ENCODE measurements at regions not wholly inside any gene's neighbourhood (a gene's known extent, or its start where the extent isn't known, plus 50 kb on each side); places are given as distances from the start of the nearest gene placed in this dataset.

GRCh38 chr5:19018822-19019221, 969.2 kb downstream of the CDH18 start:
- WGBS (ENCODE audit: insufficient coverage, low coverage, missing lambda C conversion rate), result 0% methylated on average over 5 of the region's 5 CpGs
- Histone ChIP-seq H3K4me2 (ENCODE audit: insufficient read depth, low read length) (no peak overlapping the region), H3K79me2 (ENCODE audit: control insufficient read depth, insufficient read depth, low read length) (no peaks in the 10 kb centered on the region), H3K36me3 (ENCODE audit: control insufficient read depth, insufficient read depth, low read length) (no peaks in the 10 kb centered on the region), H3K4me3 (no peak overlapping the region), H2AFZ (ENCODE audit: low read depth, low read length) (no peak overlapping the region), H3K27me3 (ENCODE audit: control insufficient read depth in 2 of 2, insufficient read depth in 2 of 2, low read length in 2 of 2) (no peaks in the 10 kb centered on the region), H3K9me1 (ENCODE audit: control insufficient read depth, insufficient read depth, low read length) (no peaks in the 10 kb centered on the region), H3K9ac (ENCODE audit: insufficient read depth in 1 of 2, low read depth in 2 of 2, low read length in 2 of 2) (no peak overlapping the region), H3K27ac (ENCODE audit: extremely low read depth, low read depth, low read length) (peak overlapping the region; percentile 5; the same call in 1 of the 3 replicates), H4K20me1 (replicated peaks; ENCODE audit: control insufficient read depth, insufficient read depth, low read length) (no peaks in the 10 kb centered on the region), H3K4me1 (replicated peaks in 1 of 2; ENCODE audit: control insufficient read depth in 2 of 2, insufficient read depth in 2 of 2, low read length in 2 of 2) (no peaks in the 10 kb centered on the region; a peak in 2 of 5 replicates), H3K9me3 (replicated peaks; ENCODE audit: control insufficient read depth, insufficient read depth, low read depth, low read length) (0 out of 2 replicates have a peak, but pooled peaks cover 9% of the 10 kb centered on the region)
- ChIA-PET POLR2A (no interaction called here), CTCF (ENCODE audit: low intra/inter-chr PET ratio) (no interaction called here)
- DNase-seq (ENCODE audit: extremely low read depth in 1 of 4, low spot score in 3 of 4) (peak in 3 of 4 experiments; percentile 7 to 75 (median 48)), ATAC-seq (peak; percentile 97), FAIRE-seq (peak; percentile 84)
- in situ Hi-C loops (cut with MboI), result no loop called here
- intact Hi-C loops (cut with micrococcal nuclease), result no loop called here
- no TSS peak for BruUV-seq (replicated peaks)
- TF ChIP-seq ZNF232 (CRISPR knock-in tag; IDR thresholded peaks at IDR 0.05) (no peak), TEAD4 (IDR thresholded peaks at IDR 0.05; ENCODE audit: low read length) (peak; percentile 88), TEAD4 (CRISPR knock-in tag; IDR thresholded peaks at IDR 0.05; ENCODE audit: borderline replicate concordance) (no peak), CBX5 (IDR thresholded peaks at IDR 0.05; ENCODE audit: borderline replicate concordance, low read depth) (no peak), ZFP36 (IDR thresholded peaks at IDR 0.05; ENCODE audit: low read depth, low read length, partially characterized antibody) (no peak), SOX6 (IDR thresholded peaks at IDR 0.05) (peak; percentile 62), MTA2 (IDR thresholded peaks at IDR 0.05; ENCODE audit: low read depth) (peak; percentile 61), TCF3 (CRISPR knock-in tag; IDR thresholded peaks at IDR 0.05) (peak; percentile 72), KDM1A (IDR thresholded peaks at IDR 0.05) (peak; percentile 54 to 61; a peak in 3 of 4 replicates), ZNF311 (CRISPR knock-in tag; IDR thresholded peaks at IDR 0.05) (peak; percentile 88; the same call in 1 of the 2 replicates), IFI16 (CRISPR knock-in tag; IDR thresholded peaks at IDR 0.05) (no peak), LEF1 (IDR thresholded peaks at IDR 0.05) (0 out of 2 replicates have a peak, but pooled peaks have one; percentile 26), SREBF1 (IDR thresholded peaks at IDR 0.05; ENCODE audit: borderline replicate concordance, low read depth, low read length) (no peak), CEBPB (tag; IDR thresholded peaks at IDR 0.05) (0 out of 2 replicates have a peak, but pooled peaks have one; percentile 9), ZNF512 (tag; IDR thresholded peaks at IDR 0.05) (no peak), KDM2B (CRISPR knock-in tag; IDR thresholded peaks at IDR 0.05) (no peak), SPI1 (IDR thresholded peaks at IDR 0.05; ENCODE audit: borderline replicate concordance, low read depth, low read length) (no peak), TAL1 (IDR thresholded peaks at IDR 0.05) (peak; percentile 77), PML (IDR thresholded peaks at IDR 0.05; ENCODE audit: low read length) (peak; percentile 26; the same call in 1 of the 2 replicates), FOXM1 (IDR thresholded peaks at IDR 0.05; ENCODE audit: low read depth) (peak; percentile 46; the same call in 1 of the 2 replicates), FOXM1 (CRISPR knock-in tag; IDR thresholded peaks at IDR 0.05; ENCODE audit: low read depth) (no peak), MCM3 (IDR thresholded peaks at IDR 0.05) (no peak), SMARCE1 (IDR thresholded peaks at IDR 0.05) (peak; percentile 61), ID3 (CRISPR knock-in tag; IDR thresholded peaks at IDR 0.05) (no peak), ID3 (tag; IDR thresholded peaks at IDR 0.05) (peak; percentile 70; the same call in 1 of the 2 replicates), CREM (IDR thresholded peaks at IDR 0.05; ENCODE audit: low read depth) (peak; percentile 40; the same call in 1 of the 2 replicates), EP300 (IDR thresholded peaks at IDR 0.05; ENCODE audit: low read length) (peak; percentile 59; the same call in 1 of the 2 replicates), CCNT2 (IDR thresholded peaks at IDR 0.05; ENCODE audit: borderline replicate concordance, extremely low read depth, insufficient read length, low read depth, low read length) (peak; percentile 29)
